Medulla oblongata (tissue), 1 donor: ENCODE measurements at regions not wholly inside any gene's neighbourhood (a gene's known extent, or its start where the extent isn't known, plus 50 kb on each side); places are given as distances from the start of the nearest gene placed in this dataset.

Source experiments
- DNase-seq: peaks from one replicate; pipeline ENCODE4 v3.0.0-alpha.2; 2015; ENCODE audit errors: extremely low spot score

DNA sequence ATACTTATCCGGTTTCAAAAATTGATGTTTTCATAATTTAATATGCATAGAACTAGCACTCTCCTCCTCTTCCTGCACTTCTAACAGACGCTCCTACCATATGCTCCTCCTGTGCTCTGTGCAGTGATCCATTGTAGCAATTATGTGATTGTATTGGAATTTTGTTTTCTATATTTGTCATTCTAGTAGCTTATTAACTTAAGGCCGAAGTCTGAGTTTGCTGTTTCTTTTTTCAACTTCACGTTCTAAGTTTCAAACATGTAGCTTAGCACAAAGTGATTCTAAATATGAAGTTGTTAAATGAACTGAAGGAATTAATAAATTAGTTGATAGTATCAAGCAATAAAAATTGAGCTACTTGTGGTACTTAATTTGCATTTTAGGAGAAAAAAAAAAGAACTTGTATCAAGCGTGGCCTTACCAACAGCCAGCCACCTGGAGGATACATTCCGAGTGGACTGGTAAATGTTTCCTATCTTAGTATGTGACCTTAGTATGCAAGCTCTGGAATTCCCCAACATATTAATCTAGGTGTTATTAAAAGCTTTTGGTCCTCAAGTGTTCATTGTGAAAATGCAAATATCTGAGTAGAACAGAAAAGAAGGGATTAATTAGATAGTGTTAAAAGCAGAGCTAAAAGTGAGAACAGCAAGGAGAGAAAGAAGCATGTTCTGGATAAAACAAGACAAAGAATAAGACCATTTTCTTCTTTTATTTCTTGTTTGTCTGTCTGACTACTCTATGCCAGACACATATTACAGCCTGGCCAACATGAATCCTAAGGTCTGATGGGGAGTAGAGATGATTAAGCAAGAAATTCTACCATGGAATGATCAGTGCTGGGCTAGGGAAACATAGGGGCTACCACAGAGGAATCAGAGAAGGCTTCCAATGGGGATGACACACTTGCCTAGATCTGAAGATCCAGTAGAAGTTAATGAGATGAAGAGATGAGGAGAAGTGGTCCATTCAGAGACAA is 290.4 kb upstream of the MON1B start:
- no peak for DNase-seq

DNA sequence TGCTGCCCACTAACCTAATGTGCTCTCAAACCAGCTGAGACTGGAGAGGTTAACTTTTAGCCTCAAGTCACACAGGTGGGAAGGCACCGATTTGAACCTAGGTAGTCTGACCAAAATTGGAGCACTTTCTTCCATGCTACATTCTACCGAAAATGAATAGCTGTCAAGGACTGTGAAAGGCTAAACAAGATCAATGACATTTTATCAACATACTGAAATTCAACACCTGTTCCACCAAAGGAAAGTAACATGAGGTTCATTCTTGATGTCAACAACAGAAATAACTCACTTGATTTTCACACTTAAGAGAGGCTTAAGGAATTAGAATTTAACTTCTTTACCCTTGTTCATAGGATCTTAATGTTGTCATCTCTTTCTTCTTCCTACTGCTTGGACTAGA is 284.4 kb upstream of the MON1B start:
- no peak for DNase-seq

DNA sequence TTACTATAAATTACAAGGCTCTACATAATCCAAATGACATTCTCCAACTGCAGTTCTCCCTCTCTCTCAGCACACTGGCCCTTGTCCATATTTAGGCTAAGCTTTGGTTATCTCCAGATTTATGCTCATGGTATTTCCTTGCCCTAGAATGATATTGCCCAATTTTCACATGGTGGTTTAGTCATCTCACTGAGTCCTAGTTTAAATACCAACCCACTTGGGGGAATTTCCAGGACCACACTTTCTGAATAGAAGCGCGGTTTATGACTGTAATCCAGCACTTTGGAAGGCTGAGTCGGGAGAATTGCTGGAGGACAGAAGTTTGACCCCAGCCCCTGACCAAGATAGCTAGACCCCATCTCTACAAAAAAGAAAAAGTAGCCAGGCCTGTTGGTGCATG is 280.1 kb upstream of the MON1B start:
- DNase-seq: no peak

DNA sequence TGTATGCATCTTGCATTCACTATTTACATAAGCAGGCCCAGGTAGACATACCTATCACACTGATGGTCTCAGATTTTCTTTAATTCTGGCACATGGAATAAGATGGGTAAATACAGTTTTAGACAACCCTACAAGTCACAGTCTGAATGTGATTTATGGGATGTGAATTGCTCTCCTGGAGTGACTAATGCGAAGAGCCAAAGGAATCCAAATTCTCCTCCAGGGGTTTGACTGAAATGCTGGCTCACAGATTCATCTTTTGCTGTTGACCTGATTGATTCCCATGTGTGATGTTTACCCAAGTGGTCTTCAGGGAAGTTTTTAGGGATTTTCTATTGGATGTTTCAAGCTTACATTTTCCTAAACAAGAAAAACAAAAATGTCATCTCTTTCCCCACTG is 277.9 kb upstream of the MON1B start:
- DNase-seq: no peak

DNA sequence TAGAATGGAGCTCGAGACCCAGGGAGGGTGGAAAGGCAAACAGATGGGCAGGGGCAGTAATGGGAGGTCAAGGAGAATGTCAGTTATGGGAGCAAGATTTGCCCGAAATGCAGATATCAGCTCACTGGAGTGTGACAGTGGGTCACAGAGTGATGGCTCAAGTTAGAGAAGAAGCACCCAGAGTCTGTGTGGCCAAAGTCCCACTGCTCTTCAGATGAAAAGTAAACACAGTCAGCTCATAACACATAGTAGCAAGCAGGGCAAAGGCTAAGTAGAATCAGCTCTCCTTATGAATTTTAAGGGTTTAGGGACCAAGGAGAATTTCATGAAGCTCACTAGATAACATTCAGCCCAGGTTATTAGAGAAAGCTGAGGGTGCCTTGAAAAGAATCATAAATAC is 264.9 kb upstream of the MON1B start:
- no peak for DNase-seq

DNA sequence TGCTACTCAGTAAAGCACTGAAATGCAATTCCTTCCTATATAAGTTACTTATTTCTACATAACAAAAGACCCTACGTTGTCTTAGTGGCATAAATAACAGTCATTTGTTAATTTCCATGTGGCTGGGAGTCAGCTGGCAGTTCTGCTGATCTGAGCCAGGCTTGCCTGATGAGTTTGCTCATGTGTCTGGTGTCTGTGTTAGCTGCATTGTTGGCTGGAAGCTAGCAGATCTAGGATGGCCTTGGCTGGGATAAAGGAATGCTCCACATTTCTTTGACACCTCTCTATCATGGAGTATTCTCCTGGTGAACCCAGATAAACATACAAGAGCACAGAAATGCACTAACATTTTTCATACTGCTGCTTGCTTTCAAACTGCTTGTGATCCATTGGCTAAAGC is 264.4 kb upstream of the MON1B start:
- no peak for DNase-seq

DNA sequence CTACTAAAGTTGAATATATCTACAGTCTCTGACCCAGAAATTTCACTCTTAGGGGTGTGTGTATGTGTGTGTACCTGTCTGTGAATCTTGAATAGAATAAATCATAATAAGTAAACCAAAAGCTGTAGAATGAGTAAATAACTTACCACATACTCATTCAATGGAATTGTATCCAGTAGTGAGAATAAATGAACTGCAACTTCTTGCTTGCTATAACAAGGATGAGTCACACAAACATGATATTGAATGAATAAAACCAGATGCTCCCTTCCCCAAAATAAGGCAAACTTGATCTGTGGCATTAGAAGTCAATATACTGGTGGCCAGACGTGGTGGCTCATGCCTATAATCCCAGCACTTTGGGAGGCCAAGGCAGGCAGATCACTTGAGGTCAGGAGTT is 259.8 kb upstream of the MON1B start:
- DNase-seq: no peak

DNA sequence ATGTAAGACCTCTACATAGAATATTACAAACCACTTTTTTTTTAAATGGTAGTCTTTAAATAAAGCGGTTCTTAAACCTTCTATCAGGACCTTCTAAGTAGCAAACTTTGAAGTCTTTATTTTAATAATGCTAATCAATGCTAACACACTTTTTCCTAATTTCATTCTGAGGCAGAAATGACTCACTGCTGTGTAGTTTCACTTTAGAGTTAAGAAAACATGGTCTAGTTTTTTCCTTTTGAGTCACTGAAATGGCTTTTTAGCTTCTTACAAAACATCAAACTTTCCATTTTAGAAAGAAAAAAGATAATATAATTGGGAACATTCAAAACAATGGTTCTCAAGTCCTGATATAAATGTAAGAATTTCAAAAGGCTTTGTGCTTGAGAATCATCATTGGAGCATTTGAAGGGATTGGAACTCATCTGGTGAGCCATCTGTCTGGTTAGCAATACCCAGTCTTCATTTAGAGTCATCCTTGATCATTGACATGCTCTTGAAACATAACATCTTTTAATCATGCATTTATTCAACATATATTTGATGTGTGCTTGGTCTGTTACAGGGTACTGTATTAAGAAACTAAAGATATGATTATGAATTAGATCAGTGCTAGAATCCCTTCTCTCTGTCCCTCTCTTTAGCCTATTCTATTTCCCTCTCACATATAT is 258.3 kb upstream of the MON1B start:
- no peak for DNase-seq

DNA sequence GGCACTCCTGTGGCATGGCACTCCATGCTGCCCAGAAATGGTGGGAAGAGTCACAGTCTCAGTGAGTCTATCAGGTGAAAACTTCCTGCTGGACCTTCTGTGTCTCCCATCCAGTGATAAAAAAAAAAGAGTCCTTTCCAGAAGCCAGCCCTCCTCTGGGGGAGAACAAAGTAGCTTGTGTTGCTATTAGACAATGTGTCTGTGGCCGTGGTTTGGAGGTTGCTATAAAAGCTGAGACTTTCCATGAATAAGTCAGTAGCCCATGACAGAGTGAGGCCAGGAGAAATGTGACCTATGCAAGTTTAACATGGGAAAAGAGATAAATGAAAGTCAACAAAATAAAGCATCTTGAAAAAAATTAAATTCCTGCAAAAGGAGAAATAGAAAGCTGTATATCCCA is 250.7 kb upstream of the MON1B start:
- DNase-seq: no peak

DNA sequence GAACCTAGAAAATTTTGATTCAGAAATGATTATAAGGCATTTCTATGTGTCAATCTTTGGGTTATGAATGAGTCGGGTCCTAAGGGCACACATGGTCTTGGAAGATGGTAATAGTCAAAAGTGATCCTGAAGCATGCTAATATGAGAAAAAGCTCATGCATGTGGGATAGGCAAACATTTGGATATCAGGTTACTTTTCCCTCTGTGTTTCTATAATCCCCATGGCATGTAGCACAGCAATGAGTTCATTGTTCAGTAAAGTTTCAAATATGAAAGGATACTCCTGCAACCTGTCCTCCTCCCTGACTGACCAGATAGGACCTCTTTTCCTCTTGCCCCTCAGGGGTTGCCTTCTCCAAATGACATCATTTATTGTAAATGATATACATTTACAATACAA is 249.9 kb upstream of the MON1B start:
- no peak for DNase-seq

DNA sequence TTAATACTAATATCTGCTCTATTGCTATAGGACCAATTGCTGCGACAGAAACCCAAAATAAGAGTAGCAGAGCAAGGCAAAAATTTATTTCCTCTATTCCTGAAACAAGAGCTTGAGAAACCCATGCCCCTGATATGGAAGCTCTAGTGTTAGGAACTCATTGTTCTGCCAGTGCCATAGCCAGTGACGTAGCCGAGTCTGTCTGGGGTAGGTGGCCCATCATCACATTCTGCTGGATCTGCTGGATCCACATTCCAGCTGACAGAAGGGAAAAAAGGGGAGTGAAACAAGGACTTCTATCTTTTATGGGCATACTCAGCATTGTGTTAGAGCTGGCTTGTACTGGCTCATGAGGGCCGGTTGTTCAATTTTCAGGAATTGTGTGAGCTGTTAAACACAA is 248.9 kb upstream of the MON1B start:
- no peak for DNase-seq

DNA sequence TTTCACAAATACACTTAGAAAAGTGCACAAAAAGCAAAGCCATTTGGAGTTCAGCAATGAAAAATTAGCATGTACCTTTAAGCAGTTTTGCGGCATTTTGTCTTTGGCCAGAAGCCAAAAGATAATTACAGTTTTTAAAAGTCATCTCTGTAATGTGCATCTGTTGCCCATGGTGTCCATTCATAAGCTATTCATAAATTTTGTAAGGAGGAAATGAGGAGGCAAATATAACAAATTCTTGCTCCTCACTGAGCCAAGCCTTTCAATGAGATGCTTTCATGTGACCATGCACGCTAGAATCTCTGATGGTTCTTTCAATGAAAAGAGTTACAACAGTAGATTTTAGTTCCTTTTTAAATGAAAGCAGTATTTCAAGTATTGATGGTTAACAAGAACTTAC is 247.1 kb upstream of the MON1B start:
- no peak for DNase-seq

DNA sequence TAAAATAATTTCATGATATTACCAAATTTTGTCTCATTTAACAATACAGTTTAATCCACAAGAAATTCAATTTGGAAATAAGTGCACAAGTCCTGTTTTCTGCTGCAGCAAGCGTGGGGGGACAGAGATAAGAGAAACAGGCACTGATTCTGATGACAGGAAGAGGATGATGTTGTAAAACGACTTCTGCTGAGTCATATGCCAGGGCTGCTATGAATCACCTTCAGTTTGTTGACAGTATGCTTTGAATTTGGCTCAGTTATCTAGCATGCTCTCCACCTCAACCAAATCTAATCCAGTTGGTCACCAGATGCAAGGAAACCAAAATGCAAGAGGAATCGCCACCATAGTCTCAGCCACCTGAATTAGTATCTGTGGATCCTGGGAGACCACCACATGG is 244.1 kb upstream of the MON1B start:
- no peak for DNase-seq

DNA sequence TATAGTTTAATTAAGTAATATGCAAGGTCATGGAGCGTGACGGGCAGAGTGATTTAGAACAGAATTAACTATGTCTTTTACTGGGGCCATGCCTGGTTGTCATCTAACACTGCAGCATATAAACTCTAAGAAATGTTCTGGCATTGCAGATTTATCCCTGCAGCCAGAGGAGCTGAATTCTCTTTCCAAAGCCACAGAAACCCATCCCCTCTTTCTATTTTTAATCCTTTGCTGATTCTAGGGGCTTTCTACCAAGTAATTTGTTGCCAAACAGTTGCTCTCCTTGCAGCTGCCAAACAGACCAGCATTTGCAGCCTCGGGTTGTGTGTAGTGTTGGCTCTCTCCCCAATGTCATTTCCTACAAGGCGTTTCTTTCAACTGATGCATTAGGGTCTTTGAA is 243.2 kb upstream of the MON1B start:
- no peak for DNase-seq

DNA sequence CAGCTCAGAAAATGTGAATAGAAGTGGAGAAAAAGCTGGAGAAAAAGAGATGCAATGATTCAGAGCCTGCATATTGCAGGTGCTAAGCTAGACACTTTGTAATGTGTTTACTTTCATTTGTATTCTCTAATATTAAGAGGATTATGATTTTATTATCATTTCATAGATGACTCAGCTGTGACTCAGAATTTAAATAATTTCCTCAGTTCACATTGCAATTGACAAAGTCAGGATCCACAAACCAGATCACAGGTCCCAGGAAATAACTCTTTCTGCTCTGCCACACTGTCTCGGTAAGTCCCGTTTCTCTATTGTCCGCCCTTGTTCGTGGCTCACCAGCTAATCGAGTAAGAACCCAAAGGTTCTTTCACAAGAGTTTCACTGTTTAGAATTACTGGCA is 235.4 kb upstream of the MON1B start:
- no peak for DNase-seq

DNA sequence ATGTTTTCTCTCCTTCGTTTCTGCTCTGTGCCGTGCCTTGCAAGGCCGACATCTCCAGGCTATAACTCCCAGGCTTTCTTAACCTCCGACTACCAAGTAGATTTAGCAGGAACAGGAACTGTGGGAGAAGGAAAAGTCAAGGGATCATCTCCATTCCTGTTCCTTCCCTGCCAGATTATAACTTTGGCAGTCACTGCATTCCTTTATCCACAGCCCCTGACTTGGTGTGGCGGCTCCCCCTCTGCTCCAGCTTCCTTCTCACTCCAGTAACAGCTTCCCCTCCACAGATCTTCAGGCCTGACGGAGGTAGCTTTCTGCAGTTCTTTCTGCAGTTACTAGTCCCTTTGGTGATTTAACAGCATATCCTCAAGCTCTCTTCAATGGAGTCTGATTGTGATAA is 234.6 kb upstream of the MON1B start:
- no peak for DNase-seq

DNA sequence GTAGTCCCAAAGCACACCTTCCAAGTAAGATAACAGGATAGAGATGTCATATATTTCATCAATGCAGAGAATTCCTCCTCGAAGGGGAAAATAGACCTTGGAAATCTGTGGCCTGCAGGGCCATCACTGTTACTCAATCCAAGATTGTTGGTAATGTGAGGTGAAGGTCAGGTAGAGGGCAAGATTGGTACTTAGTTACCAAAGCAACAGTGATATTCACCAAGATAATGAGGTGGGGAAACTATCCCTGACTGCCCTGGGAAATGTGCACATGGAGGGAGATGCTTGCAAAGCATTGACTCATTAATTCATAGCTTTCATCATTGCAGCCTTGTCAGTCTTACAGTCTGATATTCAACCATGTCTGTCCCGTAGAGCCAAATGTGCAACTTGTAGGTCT is 234.1 kb upstream of the MON1B start:
- no peak for DNase-seq

DNA sequence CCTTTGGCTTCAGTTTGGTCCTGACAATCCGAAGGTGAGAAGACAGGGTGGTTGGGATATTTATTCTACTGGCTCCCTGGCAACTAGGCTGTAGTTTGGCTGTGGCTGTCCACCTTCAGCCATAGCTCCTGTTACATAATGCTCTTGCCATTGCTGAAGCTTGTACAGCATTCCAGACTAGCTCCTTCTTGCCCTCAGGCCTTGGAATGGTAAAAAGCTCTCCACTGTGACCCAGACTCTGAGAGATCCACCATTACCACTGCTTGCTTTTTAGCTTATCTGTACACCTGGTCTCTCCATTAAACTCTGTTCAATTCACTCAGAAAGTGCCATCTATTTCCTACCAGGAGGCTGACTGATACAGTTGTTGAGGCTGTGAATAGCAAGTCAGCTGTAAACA is 231.8 kb upstream of the MON1B start:
- no peak for DNase-seq

DNA sequence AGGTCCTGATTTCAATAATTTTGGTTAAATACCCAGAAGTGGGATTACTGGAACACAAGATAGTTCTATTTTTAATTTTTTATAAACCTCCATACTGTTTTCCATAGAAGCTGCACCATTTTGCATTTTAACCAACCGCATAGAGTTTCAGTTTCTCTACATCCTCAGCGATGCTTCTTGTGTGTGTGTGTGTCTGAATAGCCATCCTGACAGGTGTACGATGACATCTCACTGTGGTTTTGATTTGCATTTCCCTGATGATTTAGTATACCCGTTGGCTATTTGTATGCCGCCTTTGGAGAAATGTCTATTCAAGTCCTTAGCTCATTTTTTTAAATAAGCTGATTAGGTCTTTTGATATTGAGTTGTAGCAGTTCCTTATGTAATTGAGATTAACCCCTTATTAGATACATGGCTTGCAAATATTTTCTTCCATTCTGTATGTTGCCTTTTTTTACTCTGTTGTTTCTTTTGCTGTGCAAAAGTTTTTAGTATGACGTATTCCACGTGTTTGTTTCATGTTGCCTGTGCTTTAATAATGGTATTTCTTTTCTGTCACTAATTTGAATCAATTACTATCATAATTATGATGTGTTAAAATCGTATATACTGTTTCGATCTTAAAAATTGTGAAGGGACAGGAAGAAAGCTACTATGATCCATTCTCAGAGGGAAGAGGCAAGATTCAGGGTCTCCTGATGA is 227.2 kb upstream of the MON1B start:
- DNase-seq: no peak

DNA sequence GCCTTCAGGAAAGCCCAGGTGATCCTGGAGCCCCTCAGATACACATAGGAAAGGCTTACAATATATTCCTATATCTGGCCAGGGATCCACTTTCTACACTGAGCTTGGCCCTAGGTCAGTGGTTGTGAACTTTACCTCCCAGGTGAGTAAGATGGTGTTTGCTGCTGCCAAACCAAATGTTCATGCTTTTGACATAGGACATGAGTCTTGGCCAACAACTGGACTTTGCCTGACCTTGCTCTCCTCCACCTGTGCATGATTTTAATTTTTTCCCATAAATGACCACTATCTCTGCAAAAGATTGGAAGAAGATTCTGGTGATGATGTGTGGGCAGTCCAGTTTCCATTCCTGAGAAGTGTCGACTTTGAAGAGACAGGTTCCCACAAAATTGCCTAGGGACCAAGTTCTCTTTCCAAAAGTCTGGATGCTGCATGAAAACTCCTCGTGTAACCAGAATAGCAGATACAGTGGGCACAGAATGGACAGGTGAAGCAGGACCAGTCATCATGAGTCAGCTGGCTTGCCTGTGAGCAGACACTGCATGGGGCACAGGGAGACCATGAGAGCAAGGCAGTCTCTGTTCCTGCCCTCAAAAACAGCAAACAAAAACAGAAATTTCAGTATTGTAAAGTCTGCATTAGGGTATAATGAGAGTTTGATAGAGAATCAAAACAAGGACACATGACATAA is 226.4 kb upstream of the MON1B start:
- no peak for DNase-seq

DNA sequence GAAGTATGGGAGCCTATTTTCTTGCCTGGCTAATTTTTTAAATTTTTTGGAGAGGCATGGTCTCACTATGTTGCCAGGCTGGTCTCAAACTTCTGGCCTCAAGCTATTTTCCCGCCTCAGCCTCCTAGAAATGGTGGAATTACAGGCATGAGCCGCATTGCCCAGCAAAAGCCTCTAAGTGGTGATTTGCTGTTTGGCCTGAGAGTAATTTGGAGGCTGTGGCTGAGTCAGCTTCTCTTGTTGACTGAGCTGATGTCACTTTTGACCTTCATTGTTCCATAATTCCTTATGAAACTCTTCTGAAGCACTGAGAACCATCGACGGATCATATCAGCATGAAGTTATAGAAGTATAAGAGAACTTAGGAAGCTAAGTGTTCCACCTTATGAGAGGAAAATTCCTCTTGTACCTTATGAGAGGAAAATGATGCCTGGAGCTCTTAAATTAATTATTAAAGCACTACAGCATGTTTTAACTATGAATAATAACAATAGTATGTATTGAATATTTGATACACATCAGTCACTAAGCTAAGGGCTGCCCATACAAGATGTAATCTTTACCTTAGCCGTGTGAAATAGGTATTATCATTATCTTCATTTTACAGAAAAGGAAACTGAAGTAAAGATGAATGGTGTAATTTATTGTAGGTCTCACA is 220.8 kb upstream of the MON1B start:
- DNase-seq: no peak

DNA sequence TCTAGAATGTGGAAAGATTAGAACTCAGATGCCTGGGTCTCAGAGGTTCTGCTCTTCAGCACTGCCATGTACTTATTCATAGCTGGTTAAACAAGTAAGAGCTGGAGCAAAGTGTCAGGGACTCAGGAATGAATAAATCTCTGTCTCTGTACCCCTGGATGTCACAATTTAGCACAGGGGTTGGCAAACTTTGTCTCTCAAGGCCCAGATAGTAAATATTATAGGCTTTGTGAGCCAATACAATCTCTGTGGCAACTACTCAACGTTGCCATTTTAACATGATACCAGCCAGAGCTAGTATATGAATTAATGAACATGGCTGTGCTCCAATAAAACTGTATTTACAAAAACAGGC is 220.3 kb upstream of the MON1B start:
- no peak for DNase-seq
